ENCODE measurements at regions not wholly inside any gene's neighbourhood (a gene's known extent, or its start where the extent isn't known, plus 50 kb on each side); places are given as distances from the start of the nearest gene placed in this dataset.
A peak's percentile ranks its signal among the peaks of the same experiment; 100 is the strongest.

GRCh38 chr2:163808406-163808805 is 72.6 kb upstream of the FIGN start:
- TF ChIP-seq CTCF (IDR thresholded peaks at IDR 0.05) (peak; percentile 19), EZH2 (IDR thresholded peaks at IDR 0.05) (no peak)

Measured in neural progenitor cell (in vitro differentiated cells).